Large intestine (tissue), 3 donors: ENCODE measurements at regions not wholly inside any gene's neighbourhood (a gene's known extent, or its start where the extent isn't known, plus 50 kb on each side); places are given as distances from the start of the nearest gene placed in this dataset.

Source experiments
- DNase-seq, 2 donors: peaks; one replicate each; pipeline versions ENCODE4 v3.0.0 to v3.0.0-alpha.2; 2013
- H3K27ac ChIP-seq: one replicate; pipeline ENCODE4 v1.5.1; 2013; ENCODE audit warnings: low read length
- H3K27me3 ChIP-seq: 2 replicates; pipeline ENCODE4 v1.6.1; 2013; ENCODE audit warnings: low read length; ENCODE audit not compliant: control insufficient read depth, insufficient read depth
- H3K36me3 ChIP-seq: 2 replicates; pipeline ENCODE4 v1.6.1; 2013; ENCODE audit warnings: low read length; ENCODE audit not compliant: control insufficient read depth, insufficient read depth
- H3K4me1 ChIP-seq: one replicate; pipeline ENCODE4 v1.6.1; 2013; ENCODE audit warnings: low read length; ENCODE audit not compliant: control insufficient read depth, insufficient read depth
- H3K4me3 ChIP-seq: one replicate; pipeline ENCODE4 v1.5.1; 2013; ENCODE audit warnings: low read length
- H3K9me3 ChIP-seq: one replicate; pipeline ENCODE4 v1.6.1; 2013; ENCODE audit warnings: mild to moderate bottlenecking, low read depth, low read length, moderate library complexity; ENCODE audit not compliant: control insufficient read depth
- WGBS: methylation state at CpG from one replicate; pipeline ENCODE4 v1.1.5; 2013; ENCODE audit warnings: low lambda C conversion rate; ENCODE audit not compliant: insufficient coverage; 5-methylcytosine and 5-hydroxymethylcytosine counted together

- WGBS = 77% methylated on average over 2 of the region's 7 CpGs
- Histone ChIP-seq H3K9me3 (no peaks in the 10 kb centered on the region), H3K27me3 (no peaks in the 10 kb centered on the region), H3K4me1 (no peaks in the 10 kb centered on the region), H3K4me3 (no peak overlapping the region), H3K27ac (no peak overlapping the region), H3K36me3 (no peaks in the 10 kb centered on the region)
- no peak for DNase-seq
Measured at GRCh38 chr1:40914927-40915569, 52.9 kb upstream of the CITED4 start.

GRCh38 chr1:40915581-40915980 is 53.4 kb upstream of the CITED4 start:
- H3K4me1 ChIP-seq = no peaks in the 10 kb centered on the region
- no peaks in the 10 kb centered on the region for H3K9me3 ChIP-seq
- no peaks in the 10 kb centered on the region for H3K27me3 ChIP-seq
- H3K4me3 ChIP-seq = no peak overlapping the region
- H3K27ac ChIP-seq = no peak overlapping the region
- no peak for DNase-seq
- no peaks in the 10 kb centered on the region for H3K36me3 ChIP-seq
- WGBS = no CpG with 5 or more reads among the region's 10 CpGs

DNA sequence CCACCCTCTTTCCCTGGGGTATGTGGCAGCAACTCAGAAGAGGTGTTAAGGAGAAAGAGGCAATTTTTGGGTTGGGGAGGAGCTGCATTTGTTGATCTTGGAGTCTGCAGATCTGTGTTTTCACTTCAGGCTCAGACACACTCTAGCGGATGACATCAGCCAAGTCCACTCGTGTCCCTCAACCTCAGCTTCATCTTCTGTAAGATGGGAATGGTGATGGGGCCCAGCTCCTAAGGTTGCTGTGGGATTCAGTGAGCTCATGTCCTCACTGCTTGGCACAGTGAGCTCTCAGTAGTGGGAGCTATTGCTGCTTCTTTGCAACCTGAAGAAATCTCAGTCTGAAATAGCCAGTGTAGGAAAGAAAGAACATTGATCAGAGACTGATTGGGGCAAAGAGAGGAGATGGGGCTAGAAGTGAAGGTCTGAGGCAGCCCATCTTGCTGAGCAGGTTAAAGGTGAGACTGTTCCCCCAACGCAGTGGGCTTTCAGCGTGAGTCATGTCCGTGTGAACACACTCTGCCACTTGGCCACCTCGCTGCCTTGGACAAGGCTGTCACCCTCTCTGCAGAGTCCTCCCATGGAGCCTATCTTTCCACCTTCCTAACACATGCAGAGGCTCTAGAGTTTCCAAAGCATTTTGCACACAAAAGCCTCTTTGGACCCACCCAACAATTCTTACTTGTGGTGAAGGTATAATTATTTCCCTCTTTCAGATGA is 56.0 kb upstream of the CITED4 start:
- Histone ChIP-seq H3K4me1 (no peaks in the 10 kb centered on the region), H3K27ac (no peak overlapping the region), H3K4me3 (no peak overlapping the region), H3K36me3 (no peaks in the 10 kb centered on the region), H3K27me3 (no peaks in the 10 kb centered on the region), H3K9me3 (no peaks in the 10 kb centered on the region)
- no CpG with 5 or more reads among the region's 6 CpGs for WGBS
- DNase-seq = no peak

GRCh38 chr1:40919475-40920011 is 57.4 kb upstream of the CITED4 start:
- no CpG with 5 or more reads among the region's 12 CpGs for WGBS

DNA sequence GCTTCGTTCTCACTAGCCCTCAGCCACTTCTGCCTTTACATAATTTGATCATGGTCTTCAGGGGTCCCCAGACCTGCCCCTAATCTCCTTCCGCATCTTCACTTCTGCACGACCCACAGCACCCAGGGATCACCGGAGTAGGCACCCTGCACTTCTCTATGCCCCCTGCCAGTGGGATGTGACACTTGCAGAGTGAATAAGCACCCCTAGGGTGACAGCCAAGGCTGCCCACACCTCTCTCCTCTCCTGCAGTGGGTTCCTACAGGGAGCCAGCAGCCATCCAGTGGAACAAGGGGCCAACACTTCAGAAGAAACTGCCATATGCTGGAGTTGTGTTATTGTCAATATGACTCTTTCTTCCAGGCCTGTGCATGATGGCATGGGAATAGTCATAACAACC is 58.0 kb upstream of the CTPS1 start:
- no peaks in the 10 kb centered on the region for H3K27me3 ChIP-seq
- no peaks in the 10 kb centered on the region for H3K9me3 ChIP-seq
- no CpG with 5 or more reads among the region's 4 CpGs for WGBS
- no peak for DNase-seq
- no peaks in the 10 kb centered on the region for H3K36me3 ChIP-seq
- H3K27ac ChIP-seq = no peak overlapping the region
- H3K4me1 ChIP-seq = no peaks in the 10 kb centered on the region
- no peak overlapping the region for H3K4me3 ChIP-seq

More at GRCh38 chr1:40919475-40920011, 57.4 kb upstream of the CITED4 start:
- Histone ChIP-seq H3K27ac (no peak overlapping the region), H3K4me3 (no peak overlapping the region), H3K9me3 (no peaks in the 10 kb centered on the region), H3K36me3 (no peaks in the 10 kb centered on the region), H3K27me3 (no peaks in the 10 kb centered on the region), H3K4me1 (no peaks in the 10 kb centered on the region)
- DNase-seq = peak in 1 of 2 donors; percentile 22

DNA sequence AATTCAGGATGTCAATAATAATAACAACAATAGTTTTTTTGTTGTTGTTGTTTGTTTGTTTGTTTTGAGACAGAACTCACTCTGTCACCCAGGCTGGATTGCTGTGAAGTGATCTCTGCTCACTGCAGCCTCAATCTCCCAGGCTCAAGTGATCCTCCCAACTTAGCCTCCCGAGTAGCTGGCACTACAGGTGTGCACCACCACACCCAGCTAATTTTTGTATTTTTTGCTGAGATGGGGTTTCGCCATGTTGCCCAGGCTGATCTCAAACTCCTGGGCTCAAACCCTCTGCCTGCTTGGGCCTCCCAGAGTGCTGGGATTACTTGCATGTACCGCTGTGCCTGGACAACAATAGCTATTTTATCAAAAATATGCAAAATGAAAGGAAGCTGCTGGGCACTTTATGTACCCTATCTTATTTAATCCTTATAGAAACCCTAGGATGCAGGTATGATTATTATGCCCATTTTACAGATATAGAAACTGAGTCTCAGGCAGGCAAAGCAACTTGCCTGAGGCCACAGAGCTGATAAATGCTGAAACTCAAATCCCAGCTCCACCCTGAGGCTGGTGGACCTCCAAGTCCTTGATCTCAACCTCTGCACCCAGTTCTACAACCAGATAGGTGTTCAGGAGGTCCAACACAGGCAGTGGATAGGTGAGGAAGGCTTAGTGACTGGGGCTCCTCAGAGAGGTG is 57.4 kb upstream of the CTPS1 start:
- Histone ChIP-seq H3K36me3 (no peaks in the 10 kb centered on the region), H3K9me3 (no peaks in the 10 kb centered on the region), H3K4me3 (no peak overlapping the region), H3K4me1 (no peaks in the 10 kb centered on the region), H3K27me3 (no peaks in the 10 kb centered on the region), H3K27ac (no peak overlapping the region)
- DNase-seq = no peak
- WGBS = no CpG with 5 or more reads among the region's 3 CpGs

DNA sequence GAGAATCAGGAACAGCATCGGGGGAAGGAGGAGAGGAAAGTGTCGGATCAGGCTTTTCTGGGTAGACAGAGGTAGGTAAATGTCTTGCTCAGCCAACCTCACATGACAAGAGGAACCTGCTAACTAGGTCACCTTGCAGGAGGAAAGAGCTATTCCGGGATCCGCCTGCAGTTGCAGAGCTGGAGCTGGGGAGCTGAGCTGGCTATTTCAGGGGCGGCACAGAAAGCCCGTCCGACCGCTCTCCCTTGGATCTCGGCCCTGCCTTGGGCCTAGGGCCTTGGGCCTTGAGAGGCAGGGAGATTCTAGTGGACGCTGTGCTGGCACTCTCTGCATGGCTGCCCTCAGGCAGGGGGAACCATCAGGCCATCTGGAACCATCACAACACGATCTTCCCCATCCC is 56.5 kb upstream of the CTPS1 start:
- no peaks in the 10 kb centered on the region for H3K4me1 ChIP-seq
- 100% methylated on average over 1 of the region's 11 CpGs for WGBS
- no peak overlapping the region for H3K4me3 ChIP-seq
- no peak for DNase-seq
- no peaks in the 10 kb centered on the region for H3K27me3 ChIP-seq
- no peaks in the 10 kb centered on the region for H3K36me3 ChIP-seq
- no peak overlapping the region for H3K27ac ChIP-seq
- H3K9me3 ChIP-seq = no peaks in the 10 kb centered on the region

DNA sequence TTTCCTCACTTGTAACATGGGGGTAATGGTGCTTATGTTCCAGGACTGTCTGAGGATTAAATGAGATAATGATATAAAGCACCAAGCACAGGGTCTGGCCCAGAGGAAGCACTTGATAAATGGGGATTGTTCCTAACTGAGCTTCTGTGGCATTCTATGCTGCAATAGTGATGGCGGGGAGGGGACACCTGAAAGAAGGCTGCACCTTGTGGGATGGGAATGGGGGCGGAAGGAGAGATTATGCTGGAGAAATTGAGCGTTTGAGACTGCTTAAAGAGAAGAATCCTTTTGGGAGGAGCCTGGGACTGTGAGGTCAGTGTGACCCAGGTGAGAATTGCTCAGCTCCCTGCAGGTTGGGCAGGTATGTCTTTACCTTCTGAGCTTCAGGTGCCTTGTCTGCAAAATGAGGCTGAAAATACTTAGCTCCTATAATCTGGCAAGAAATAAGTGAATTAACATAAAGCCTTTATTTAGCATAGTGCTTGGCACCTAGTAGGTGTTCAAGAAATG is 55.9 kb upstream of the CTPS1 start:
- DNase-seq = no peak
- Histone ChIP-seq H3K27me3 (no peaks in the 10 kb centered on the region), H3K9me3 (no peaks in the 10 kb centered on the region), H3K4me1 (no peaks in the 10 kb centered on the region), H3K36me3 (no peaks in the 10 kb centered on the region), H3K27ac (no peak overlapping the region), H3K4me3 (no peak overlapping the region)
- no CpG with 5 or more reads among the region's 3 CpGs for WGBS

DNA sequence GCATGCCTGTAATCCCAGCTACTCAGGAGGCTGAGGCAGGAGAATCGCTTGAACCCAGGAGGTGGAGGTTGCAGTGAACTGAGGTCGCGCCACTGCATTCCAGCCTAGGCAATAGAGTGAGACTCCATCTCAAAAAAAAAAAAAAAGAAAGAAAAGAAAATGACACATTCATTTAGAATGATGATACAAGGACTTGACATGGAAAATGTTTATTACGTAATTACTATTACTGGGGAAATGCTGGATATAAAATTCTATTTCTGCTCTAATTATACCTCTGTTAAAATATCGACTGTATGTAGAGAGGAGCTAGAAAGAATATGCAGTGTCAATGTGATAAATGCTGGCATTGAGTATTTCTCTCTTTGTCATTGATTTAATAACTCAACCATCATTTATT is 54.7 kb upstream of the CTPS1 start:
- Histone ChIP-seq H3K4me3 (no peak overlapping the region), H3K4me1 (no peaks in the 10 kb centered on the region), H3K9me3 (no peaks in the 10 kb centered on the region), H3K36me3 (no peaks in the 10 kb centered on the region), H3K27me3 (no peaks in the 10 kb centered on the region), H3K27ac (no peak overlapping the region)
- WGBS = 92% methylated on average over 2 of the region's 5 CpGs
- no peak for DNase-seq

- no peak for DNase-seq
- H3K27me3 ChIP-seq = no peaks in the 10 kb centered on the region
- H3K4me1 ChIP-seq = no peaks in the 10 kb centered on the region
- H3K36me3 ChIP-seq = no peaks in the 10 kb centered on the region
- WGBS = no CpG with 5 or more reads among the region's 5 CpGs
- H3K9me3 ChIP-seq = no peaks in the 10 kb centered on the region
- H3K4me3 ChIP-seq = no peak overlapping the region
- H3K27ac ChIP-seq = no peak overlapping the region
Measured at GRCh38 chr1:40925834-40926410, 53.6 kb upstream of the CTPS1 start.
